NCI-H1105 (cell line): ENCODE measurements at regions not wholly inside any gene's neighbourhood (a gene's known extent, or its start where the extent isn't known, plus 50 kb on each side); places are given as distances from the start of the nearest gene placed in this dataset.
A peak's percentile ranks its signal among the peaks of the same experiment; 100 is the strongest.

Source experiments
- DNase-seq: peaks from one replicate; lab custom pipeline; 2025; lab: John Stamatoyannopoulos, UW

DNA sequence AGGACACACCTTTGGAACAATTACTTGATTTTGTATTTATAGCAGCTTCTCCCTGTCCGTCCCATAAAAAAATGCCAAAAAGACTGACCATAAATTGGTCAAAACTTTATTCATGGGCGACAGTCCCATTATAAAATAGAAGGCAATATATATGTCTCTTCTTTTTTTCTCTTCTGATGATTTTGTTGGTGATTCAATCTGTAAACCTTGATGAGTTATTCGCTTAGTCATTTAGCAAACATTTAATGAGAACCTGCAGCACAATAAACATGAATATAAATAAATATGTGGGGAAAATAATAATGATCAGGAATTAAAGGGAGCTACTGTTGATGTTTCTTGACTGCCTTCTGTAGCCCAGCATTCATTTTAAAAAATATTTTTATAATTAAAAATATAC, 356.4 kb upstream of the ACTBL2 start:
- no peak for DNase-seq

DNA sequence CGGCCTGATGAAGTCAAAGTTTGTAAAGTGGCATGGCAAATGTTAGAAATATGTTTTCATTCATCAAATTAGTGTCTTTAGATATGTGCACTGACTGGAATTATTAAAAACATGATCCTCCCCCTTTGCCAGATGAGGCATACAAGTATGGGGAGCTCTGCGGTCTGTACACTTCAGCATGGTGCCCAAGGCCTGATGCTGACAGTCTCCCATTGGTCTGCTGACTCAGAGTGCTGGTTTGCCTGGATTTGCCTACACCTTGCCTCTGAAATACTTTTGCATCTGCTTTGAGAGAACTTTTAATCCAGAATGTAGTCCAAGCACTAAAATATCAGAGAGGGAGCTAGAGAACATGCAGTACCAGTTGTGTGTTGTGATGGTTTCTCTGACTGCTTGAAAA, 354.3 kb upstream of the ACTBL2 start:
- DNase-seq = no peak

DNA sequence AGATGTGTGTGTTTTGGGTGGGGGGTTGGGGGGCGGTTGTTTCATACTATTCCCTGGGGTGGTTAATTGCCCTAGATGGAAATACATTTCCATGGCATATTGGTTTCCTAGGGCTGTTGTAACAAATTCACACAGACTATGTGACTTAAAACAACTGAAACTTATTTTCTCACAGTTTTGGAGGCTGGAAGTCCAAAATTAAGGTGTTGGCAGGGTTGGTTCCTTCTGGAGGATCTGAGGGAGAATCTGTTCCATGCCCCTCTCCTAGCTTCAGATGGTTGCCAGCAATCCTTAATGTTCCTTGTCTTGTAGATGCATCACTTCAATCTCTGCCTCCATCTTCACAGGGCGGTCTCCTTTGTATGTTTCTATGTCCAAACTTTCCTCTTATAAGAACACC, 353.7 kb upstream of the ACTBL2 start:
- no peak for DNase-seq

DNA sequence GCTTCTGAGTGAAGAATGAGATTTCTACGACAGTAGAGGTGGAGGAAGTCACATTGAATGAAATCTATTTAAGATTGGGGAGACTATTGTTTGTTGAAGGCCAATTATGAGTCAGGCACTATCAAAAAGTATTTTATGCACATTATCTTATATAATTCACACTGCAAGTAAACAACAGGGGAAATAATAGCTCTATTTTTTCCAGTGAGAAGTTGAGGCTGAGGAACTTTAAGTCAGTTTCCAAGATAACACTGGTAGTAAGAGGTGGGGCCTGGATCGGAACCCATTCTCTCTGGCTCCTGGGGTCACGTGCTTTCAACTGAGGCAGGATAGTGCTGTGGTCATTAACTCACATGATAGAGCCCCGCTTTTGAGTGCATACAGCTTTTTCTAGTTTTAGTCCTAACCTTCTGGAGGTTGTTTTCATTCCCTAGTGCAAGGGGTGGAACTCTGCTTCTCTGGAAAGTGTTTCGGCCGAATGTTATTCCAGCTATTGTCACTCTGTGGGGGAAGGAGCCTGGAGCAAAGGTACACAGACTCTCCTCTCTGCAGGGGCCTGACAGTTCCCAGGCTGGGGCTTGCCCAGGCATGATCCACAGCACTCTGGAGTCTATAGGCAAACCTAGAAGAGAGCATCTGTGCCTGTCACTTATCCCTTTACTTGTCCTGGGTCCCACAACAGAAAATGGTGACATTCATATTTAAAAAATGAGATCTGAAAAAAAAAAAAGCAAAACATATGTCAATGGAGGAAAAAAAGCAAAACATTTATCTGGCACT, 352.4 kb upstream of the ACTBL2 start:
- peak; percentile 9 for DNase-seq

DNA sequence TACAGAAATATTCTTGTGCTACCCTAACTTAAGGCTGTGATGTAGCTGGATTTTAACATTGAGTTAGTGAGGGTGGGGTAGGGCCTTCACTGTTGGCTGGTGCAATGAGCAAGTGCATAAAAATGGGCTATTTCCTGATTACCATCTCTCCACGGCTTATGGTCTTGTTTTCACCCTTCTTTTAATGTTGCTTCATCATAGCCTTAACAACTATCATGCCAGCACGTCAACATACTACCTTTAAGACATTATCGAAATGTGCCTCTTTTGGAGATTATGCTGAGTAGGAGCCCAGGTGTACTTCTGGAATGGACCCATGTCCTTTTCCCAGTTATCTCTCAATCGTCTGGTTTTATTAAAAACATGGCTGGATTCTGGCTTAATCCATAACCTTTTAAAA, 350.9 kb upstream of the ACTBL2 start:
- DNase-seq = no peak

DNA sequence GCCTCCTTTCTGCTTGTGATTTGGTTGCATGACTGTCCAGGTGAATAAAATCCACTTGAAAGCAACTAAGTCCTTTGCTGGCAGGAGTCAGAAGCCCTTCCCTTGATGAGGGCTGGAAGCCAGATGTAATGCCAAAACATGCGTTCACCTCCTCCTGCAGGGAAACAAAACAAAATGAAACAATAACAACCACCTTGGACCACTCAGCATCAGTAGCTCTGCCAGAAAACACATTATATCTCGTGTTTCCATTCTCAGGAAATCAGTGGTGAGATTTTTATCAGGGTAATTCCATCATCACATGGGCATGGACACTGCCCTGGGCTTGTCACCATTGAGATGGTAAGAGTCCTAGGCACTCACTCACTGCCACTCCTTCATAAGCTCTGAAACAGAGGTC, 350.3 kb upstream of the ACTBL2 start:
- DNase-seq = no peak

DNA sequence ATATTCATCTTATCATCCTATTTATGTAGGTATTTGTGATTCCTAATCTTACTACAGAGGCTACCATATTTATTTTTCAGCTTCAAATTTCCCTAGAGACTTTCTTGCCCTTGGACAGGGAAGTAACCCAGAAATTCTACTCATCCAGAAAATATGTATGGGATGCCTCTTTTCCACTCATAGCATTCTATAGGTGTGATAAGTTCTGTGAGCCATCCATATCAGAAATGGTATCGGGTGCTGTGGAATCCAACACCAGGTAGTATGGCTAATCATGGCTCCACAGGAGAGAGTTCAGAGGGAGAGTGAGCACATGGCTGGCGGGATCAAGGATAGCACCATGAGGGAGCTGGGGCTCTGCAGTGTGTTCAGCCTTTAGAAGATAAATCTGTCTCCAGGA, 349.3 kb upstream of the ACTBL2 start:
- no peak for DNase-seq

DNA sequence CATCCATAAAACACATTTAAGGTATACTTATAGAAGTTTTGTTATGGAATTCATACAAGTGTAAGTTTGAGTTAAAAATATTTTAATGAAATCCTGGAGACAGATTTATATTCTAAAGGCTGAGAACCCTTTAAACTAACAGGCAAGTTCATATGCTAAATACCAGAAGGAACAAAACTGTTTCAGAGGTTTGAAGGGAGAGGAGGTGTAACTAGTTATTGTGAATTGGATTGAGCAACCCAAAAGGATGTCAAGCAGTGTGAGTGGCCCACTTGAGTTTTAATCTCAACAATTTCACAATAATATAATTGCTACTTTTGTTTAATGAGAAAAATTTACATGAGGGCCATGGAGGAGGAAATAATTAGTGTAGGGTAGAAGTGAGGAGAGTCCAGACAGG, 348.5 kb upstream of the ACTBL2 start:
- no peak for DNase-seq

DNA sequence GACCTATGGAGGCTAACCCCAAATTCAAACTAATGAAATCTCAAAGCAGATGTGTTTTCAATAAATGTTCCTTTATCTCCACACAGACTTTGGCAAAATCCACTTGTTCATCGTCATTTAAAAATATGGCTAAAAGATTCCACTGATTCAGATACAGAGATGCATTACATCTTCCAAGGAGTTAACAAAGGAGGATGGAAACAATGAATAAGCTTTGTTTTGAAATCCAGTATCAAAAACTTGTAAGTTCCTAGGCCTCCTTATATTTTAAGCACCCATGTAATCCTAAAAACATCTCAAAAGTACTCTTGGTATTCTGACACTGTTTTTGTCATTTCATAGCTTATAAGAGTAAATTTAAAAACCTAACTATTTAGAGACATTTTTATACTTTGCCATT, 345.6 kb upstream of the ACTBL2 start:
- no peak for DNase-seq

DNA sequence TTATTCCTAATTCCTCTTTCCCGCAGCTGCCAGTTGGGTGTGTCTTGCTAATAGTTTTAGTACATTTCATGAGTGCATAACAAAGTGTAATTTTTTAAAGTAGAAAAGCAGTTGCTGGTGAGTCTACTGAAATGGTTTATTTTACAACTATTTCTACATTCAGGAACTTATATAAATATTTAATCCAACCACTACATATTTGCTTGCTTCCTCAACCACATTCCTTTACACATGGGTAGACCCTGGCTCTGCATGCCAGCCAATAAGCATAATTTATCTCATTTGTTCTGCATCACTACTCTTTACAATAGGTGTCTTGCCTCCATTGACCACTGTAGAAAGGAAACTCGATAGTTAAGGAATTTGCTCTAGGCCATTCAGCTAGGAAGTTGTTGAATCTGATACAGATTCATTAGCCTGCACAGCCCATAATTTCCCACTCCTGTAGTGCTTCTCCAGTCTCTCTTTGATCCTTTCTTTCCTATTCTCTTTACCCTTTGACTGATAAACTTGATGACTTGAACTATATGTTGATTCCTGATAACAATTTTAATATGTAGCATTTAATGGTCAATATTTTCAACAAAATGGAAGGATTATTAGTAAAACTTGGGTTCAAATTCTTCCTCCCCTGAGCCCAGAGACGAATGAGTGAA, 342.5 kb upstream of the ACTBL2 start:
- no peak for DNase-seq

DNA sequence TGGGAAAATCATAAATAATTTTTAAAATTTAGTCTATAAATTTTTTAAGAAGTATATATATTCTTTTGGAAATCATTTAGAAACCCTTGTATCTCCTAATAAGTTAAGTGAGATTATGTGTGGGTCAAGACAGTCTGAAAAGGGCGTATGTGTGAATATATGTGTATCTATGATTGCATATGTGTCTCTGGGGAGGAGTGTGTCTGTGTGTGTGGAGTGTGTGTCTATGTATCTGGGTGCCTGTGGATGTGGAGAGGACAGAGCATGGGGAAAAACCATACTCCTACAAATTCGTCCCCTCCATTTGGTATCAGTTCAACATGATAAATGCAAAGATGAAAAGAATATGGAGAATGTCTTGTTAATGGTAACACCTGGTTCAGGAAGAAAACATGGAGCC, 342.0 kb upstream of the ACTBL2 start:
- DNase-seq = no peak

DNA sequence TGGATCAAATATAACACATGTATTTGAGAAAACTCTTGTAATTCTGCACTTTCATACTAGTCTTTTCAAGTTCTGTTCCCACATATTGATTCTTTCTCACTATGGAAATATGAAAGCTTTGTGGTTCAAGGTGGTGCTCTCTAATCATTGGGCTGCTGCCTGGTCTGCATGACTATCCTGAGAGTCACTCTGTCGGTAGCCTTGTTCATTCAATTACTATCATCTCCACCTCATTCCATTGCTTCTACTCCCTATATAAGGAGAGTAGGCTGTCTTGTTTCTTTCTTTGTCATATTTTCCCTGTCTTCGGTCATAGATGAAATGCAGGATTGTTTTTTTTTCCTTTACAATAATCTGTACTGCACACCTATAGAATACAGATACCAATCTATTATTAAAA, 341.4 kb upstream of the ACTBL2 start:
- no peak for DNase-seq

DNA sequence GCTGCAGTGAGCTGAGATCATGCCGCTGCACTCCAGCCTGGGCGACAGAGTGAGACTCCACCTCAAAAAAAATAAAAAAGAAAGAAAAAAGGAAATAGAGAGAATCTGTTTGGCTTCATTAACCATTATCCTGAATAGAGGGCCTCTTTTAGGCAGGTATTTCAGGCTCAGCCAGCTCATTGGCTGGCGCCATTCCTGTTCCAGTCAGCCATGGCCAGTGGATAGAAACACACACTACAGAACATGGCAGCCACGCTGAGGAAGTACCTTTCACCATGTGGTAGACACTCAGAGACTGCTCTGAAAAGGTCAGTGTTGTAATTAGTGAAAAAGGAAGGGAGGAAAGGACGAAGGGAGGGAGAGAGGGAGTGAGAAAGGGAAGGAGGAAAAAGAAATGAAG, 340.0 kb upstream of the ACTBL2 start:
- no peak for DNase-seq

DNA sequence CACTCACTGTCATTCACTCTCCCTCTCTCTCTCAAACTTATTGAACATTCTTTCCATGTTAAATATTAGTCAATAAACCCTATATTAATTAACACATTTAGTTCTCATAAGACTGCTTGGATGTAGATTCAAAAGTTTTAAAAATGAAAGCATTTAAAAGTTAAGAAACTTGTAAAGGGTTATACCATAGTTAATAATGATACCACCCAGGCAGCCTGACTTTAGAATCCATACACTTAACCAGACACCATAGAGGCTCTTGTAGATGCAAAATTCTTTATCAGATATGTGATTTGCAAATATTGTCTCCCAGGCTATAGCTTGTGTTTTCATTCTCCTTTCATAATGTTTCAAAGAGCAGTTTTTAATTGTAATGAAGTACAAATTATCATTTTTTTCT, 335.8 kb upstream of the ACTBL2 start:
- no peak for DNase-seq

DNA sequence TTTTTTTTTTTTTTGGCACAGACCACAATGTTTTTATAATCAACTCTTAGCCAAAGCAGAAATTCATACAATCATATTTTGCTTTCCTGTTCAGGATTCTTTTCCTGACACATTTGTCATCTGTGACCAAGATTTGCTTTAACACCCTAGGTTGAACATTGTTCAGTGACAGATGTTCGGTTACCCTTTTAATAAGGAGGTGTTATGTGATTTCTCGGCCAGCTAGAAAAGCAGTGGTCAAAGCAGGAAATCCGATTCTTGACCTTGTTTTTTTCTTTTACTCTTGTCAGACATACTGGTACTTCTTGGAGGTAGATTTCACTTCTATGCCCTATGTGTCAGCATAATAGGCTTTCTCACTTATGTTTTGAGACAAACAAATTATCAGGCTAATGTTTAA, 335.3 kb upstream of the ACTBL2 start:
- DNase-seq = no peak

DNA sequence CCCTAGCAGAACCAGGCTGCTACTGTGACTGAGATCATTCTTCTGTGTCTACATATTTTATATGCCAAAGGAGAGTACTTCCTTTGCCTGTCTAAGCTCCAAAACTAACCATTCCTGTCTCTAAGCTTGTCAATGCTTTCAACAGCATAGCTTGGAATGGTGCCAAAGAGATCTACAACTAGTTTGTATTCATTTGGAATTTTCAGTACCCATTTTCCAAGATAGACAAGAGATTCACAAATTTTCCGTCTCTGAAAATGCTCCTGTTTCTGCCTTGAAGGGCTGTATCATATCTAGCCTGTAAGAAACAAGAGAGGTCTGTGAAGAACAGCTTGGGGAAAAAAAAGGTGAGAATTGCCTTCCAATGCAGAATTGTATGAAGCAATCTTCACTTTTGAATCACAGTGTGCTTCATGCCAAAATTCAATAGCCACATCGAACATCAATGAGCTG, 334.4 kb upstream of the ACTBL2 start:
- DNase-seq = no peak

DNA sequence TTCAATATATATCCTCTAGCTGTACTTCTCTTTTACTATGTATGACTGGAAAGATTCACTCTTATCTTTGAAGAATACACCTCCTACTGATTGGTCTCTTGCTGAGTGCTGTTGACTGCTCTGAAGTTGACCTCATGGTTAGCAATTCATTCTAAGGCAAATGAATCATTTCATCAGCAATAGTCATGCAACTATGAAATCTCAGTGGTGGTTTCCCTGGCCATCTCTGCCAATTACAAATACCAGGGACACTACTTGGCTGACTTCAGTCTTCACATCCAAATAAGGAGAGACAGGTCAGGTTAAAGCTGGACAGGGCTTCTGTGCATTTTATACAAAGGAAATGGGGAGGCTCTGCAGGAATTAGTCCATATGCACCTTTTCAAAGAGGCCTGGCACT, 333.5 kb upstream of the ACTBL2 start:
- DNase-seq = no peak

DNA sequence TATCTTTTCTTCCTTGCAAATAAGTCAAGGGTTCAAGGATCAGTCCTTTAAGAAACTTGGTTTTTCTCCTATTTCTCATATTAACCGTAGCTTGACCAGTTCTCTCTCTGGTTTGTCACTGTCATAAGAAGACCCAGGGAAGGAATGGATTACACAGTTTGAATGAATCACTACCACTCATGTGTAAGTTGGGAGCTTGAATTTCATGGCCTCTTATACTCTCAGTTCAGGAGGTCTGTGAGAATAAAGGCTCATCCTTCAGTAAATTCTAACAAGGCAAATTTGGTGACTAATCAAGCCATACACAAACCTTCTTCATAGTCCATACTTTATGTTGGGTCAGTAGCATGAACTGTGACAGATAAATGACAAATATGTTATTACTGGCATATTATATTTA, 323.1 kb upstream of the ACTBL2 start:
- DNase-seq = no peak

DNA sequence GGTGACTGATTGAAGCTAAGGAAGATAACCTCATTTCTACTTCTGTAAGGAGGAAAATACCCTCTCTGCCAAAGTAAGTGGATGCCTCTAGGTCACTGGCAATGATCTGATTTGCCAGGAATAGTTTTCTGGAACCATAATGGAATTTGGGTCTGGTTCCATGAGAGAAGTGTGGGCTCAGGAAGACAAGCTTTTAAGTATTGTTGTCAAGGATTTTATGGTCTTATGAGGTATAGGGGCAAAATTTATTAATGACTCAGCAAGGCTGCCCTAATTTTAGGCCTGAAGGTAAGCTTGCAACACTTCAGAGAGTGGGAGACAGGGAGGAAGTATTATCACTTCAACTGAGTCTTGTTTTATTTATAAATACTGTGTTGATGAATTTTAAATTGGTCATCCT, 322.6 kb upstream of the ACTBL2 start:
- DNase-seq = no peak

DNA sequence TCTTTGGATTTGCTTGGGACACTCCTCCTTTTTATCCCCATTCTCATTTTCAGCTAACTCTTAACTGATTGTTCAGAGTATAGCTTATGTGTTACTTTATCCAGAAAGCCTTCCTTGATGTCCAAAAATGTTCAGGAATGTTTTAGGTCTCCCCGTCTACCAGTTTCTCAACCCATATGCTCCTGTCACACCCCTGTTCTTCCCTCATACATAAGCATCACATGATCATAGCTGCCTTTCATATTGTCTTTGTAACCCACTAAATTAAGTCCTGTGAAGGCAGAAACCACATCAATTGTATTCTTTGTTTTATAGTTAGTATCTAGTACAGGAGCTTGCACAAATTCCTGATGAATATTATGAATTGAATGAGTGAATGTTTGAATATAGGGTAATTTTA, 321.9 kb upstream of the ACTBL2 start:
- DNase-seq = no peak

DNA sequence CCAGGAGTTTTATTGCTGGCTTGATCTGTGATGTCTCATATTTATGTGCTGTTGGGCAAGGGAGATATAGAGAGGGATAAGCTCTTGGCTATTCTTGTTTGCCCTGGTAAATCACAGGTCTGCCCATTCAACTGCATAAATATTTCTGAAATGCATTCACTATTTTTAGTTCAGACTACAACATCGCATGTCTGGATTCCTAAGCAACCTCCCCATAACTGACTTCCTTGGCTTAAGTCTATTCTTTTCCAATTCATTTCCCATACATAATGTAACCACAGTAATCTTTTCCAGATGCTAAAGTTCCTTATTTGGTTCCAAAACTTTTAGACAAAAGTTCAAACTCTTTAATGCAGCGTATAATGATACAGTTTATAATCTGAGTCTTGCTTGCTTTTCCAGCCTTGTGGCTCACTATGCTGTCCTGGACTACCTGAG, 321.4 kb upstream of the ACTBL2 start:
- DNase-seq = no peak

DNA sequence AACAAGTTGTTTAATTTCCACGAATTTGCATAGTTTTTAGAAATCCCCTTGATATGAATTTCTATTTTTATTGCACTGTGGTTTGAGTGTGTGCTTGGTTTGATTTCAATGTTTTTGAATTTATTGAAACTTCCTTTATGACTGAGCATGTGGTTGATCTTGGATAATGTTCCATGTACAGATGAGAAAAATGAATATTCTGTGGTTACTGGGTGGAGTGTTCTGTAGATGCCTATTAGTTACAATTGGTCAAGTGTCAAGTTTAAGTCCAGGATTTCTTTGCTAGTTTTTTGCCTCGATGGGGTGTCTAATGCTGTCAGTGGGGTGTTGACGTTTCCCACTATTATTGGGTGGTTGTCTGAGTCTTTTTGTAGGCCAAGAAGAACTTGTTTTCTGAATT, 319.5 kb upstream of the ACTBL2 start:
- no peak for DNase-seq

DNA sequence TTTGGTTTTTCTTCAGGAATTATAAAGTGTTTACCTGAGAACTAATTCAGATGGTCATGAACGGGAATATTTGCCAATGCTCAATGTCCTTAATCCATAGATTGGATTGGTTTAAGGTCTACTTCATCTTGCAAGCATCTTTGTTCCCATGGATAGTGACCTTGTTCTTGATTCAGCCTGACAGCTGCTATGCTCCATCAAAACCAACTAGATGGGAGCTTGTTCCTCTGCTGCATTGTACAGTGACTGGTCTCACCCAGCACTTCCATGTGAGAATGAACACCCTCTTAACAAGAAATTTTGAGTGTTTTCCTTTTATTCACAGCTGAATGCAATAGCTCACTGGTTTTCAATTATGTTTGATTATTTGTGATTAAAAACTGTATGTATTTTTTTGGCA, 312.6 kb upstream of the ACTBL2 start:
- DNase-seq = no peak

DNA sequence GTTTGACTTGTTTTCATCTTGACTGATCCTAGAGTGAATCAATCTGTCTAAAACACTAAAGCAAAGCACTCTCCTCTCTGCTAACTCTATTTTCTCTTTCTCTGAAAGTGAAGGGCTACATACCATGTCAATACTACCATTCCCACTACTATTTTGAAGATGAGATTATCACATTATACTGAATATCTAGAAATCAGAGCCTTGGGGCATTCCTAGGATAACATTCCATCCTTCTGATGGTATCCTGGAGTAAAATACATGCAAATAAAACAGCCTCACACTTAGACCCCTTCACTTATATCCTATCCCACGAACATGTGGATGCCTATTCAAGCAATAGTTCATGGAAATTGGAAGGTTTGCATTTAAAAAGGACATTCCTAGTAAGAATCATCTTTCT, 309.3 kb upstream of the ACTBL2 start:
- no peak for DNase-seq
